ENCODE measurements at regions not wholly inside any gene's neighbourhood (a gene's known extent, or its start where the extent isn't known, plus 50 kb on each side); places are given as distances from the start of the nearest gene placed in this dataset.

GRCh38 chr1:29752141-29752540, 515.8 kb downstream of the PTPRU start:
- Histone ChIP-seq H3K27ac (ENCODE audit: low read length) (no peak overlapping the region), H3K4me3 (ENCODE audit: low read length) (no peak overlapping the region), H3K4me1 (ENCODE audit: control insufficient read depth, insufficient read depth, low read length) (no peaks in the 10 kb centered on the region), H3K9me3 (replicated peaks; ENCODE audit: control insufficient read depth, low read depth, low read length) (no peaks in the 10 kb centered on the region), H3K36me3 (ENCODE audit: control insufficient read depth, insufficient read depth, low read length) (no peaks in the 10 kb centered on the region), H3K27me3 (ENCODE audit: control insufficient read depth, insufficient read depth, low read length) (peaks cover 2% of the 10 kb centered on the region)
- WGBS (ENCODE audit: insufficient coverage), result 17% methylated on average over 7 of the region's 8 CpGs
- peak; percentile 6 for DNase-seq

- DNase-seq, result no peak
- no peaks in the 10 kb centered on the region for H3K4me1 ChIP-seq (ENCODE audit: control insufficient read depth, insufficient read depth, low read length)
Observed at GRCh38 chr1:29749024-29749945, 513.0 kb downstream of the PTPRU start.

DNA sequence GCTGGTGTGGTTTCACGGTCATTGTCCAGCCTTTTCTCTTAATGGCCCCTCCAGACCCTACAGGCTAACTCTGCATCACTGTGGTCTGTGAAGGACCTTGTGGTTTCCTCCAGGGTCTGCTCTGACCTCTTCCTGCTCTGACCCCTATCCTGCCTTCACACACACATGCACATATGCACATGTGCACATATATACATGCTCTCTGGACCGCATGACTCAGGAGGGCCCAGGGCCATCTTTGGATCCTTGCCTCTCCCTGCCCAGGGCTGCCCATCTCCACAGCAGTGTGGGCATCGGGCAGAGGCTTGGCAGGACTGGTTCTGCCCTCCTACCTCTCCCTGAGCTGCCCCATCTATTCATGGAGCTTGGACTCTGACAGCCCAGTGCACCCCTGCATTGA, 510.9 kb downstream of the PTPRU start:
- no peaks in the 10 kb centered on the region for H3K36me3 ChIP-seq (ENCODE audit: control insufficient read depth, insufficient read depth, low read length)
- H3K27me3 ChIP-seq (ENCODE audit: control insufficient read depth, insufficient read depth, low read length), result no peaks in the 10 kb centered on the region
- H3K4me1 ChIP-seq (ENCODE audit: control insufficient read depth, insufficient read depth, low read length), result no peaks in the 10 kb centered on the region
- WGBS (ENCODE audit: insufficient coverage), result 94% methylated on average over 3 of the region's 3 CpGs
- no peak overlapping the region for H3K27ac ChIP-seq (ENCODE audit: low read length)
- H3K9me3 ChIP-seq (replicated peaks; ENCODE audit: control insufficient read depth, low read depth, low read length), result no peaks in the 10 kb centered on the region
- H3K4me3 ChIP-seq (ENCODE audit: low read length), result no peak overlapping the region
- DNase-seq, result no peak

More at GRCh38 chr1:29749024-29749945, 513.0 kb downstream of the PTPRU start:
- H3K27me3 ChIP-seq (ENCODE audit: control insufficient read depth, insufficient read depth, low read length), result peaks cover 2% of the 10 kb centered on the region
- H3K36me3 ChIP-seq (ENCODE audit: control insufficient read depth, insufficient read depth, low read length), result no peaks in the 10 kb centered on the region
- no peak overlapping the region for H3K4me3 ChIP-seq (ENCODE audit: low read length)
- H3K9me3 ChIP-seq (replicated peaks; ENCODE audit: control insufficient read depth, low read depth, low read length), result no peaks in the 10 kb centered on the region
- no peak overlapping the region for H3K27ac ChIP-seq (ENCODE audit: low read length)
- WGBS (ENCODE audit: insufficient coverage), result 29% methylated on average over 2 of the region's 6 CpGs

GRCh38 chr1:29746076-29746665, 509.8 kb downstream of the PTPRU start:
- Histone ChIP-seq H3K27me3 (ENCODE audit: control insufficient read depth, insufficient read depth, low read length) (no peaks in the 10 kb centered on the region), H3K36me3 (ENCODE audit: control insufficient read depth, insufficient read depth, low read length) (no peaks in the 10 kb centered on the region), H3K4me1 (ENCODE audit: control insufficient read depth, insufficient read depth, low read length) (no peaks in the 10 kb centered on the region), H3K4me3 (ENCODE audit: low read length) (no peak overlapping the region), H3K9me3 (replicated peaks; ENCODE audit: control insufficient read depth, low read depth, low read length) (no peaks in the 10 kb centered on the region), H3K27ac (ENCODE audit: low read length) (no peak overlapping the region)
- 72% methylated on average over 4 of the region's 5 CpGs for WGBS (ENCODE audit: insufficient coverage)
- DNase-seq, result no peak

GRCh38 chr1:29744684-29745490, 508.6 kb downstream of the PTPRU start:
- no peaks in the 10 kb centered on the region for H3K9me3 ChIP-seq (replicated peaks; ENCODE audit: control insufficient read depth, low read depth, low read length)
- WGBS (ENCODE audit: insufficient coverage), result 84% methylated on average over 2 of the region's 6 CpGs
- no peaks in the 10 kb centered on the region for H3K4me1 ChIP-seq (ENCODE audit: control insufficient read depth, insufficient read depth, low read length)
- H3K27ac ChIP-seq (ENCODE audit: low read length), result no peak overlapping the region
- no peak for DNase-seq
- H3K4me3 ChIP-seq (ENCODE audit: low read length), result no peak overlapping the region
- H3K36me3 ChIP-seq (ENCODE audit: control insufficient read depth, insufficient read depth, low read length), result no peaks in the 10 kb centered on the region
- no peaks in the 10 kb centered on the region for H3K27me3 ChIP-seq (ENCODE audit: control insufficient read depth, insufficient read depth, low read length)

DNA sequence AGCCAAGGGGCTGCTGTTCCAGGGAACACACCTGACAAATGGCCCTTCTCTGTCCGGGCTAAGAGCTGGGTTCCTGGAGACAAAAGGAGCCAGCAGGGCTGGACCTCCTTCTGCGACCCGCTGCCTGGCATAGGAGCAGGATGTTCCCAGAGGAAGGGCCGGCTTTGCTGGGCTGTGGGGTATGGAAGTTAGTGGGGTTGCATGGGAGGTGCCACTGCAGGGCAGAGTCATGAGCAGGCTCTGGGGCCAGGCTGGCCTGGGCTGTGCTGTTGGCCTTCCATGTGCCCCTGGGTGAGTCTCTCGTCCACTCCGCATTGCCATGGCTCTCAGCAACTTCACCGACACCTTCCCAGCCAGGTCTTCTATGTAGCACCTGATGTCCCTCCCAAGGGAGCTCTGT, 507.6 kb downstream of the PTPRU start:
- no peaks in the 10 kb centered on the region for H3K9me3 ChIP-seq (replicated peaks; ENCODE audit: control insufficient read depth, low read depth, low read length)
- H3K36me3 ChIP-seq (ENCODE audit: control insufficient read depth, insufficient read depth, low read length), result no peaks in the 10 kb centered on the region
- DNase-seq, result no peak
- no peaks in the 10 kb centered on the region for H3K27me3 ChIP-seq (ENCODE audit: control insufficient read depth, insufficient read depth, low read length)
- H3K4me1 ChIP-seq (ENCODE audit: control insufficient read depth, insufficient read depth, low read length), result no peaks in the 10 kb centered on the region
- no peak overlapping the region for H3K4me3 ChIP-seq (ENCODE audit: low read length)
- no peak overlapping the region for H3K27ac ChIP-seq (ENCODE audit: low read length)
- WGBS (ENCODE audit: insufficient coverage), result 78% methylated on average over 6 of the region's 7 CpGs

- Histone ChIP-seq H3K4me3 (ENCODE audit: low read length) (no peak overlapping the region), H3K27me3 (ENCODE audit: control insufficient read depth, insufficient read depth, low read length) (no peaks in the 10 kb centered on the region), H3K36me3 (ENCODE audit: control insufficient read depth, insufficient read depth, low read length) (no peaks in the 10 kb centered on the region), H3K27ac (ENCODE audit: low read length) (no peak overlapping the region), H3K9me3 (replicated peaks; ENCODE audit: control insufficient read depth, low read depth, low read length) (no peaks in the 10 kb centered on the region), H3K4me1 (ENCODE audit: control insufficient read depth, insufficient read depth, low read length) (no peaks in the 10 kb centered on the region)
- 77% methylated on average over 4 of the region's 5 CpGs for WGBS (ENCODE audit: insufficient coverage)
- DNase-seq, result no peak
Observed at GRCh38 chr1:29743264-29743663, 506.9 kb downstream of the PTPRU start.

DNA sequence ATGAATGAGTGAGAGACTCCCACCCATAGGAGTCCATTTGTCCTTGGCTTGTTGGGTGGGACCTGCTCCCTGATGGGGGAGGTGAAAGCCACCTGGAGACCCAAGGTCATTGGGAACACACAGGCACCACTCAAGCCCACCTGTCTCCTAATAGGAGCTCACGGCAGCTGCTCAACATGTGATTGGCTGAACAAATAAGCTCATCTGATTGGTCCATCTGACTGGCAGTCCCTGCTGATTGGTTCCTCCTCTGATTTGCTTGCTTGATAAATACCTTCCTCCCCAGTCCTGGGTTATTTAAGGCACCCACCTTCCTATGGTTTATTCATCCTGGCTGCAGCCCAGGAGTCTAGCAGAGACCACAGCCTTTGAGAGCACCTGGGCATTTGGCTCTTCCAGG, 502.9 kb downstream of the PTPRU start:
- no peak for DNase-seq
- Histone ChIP-seq H3K27me3 (ENCODE audit: control insufficient read depth, insufficient read depth, low read length) (no peaks in the 10 kb centered on the region), H3K4me3 (ENCODE audit: low read length) (no peak overlapping the region), H3K4me1 (ENCODE audit: control insufficient read depth, insufficient read depth, low read length) (no peaks in the 10 kb centered on the region), H3K9me3 (replicated peaks; ENCODE audit: control insufficient read depth, low read depth, low read length) (no peaks in the 10 kb centered on the region), H3K36me3 (ENCODE audit: control insufficient read depth, insufficient read depth, low read length) (no peaks in the 10 kb centered on the region), H3K27ac (ENCODE audit: low read length) (no peak overlapping the region)
- WGBS (ENCODE audit: insufficient coverage), result 85% methylated on average over 1 of the region's 1 CpG

DNA sequence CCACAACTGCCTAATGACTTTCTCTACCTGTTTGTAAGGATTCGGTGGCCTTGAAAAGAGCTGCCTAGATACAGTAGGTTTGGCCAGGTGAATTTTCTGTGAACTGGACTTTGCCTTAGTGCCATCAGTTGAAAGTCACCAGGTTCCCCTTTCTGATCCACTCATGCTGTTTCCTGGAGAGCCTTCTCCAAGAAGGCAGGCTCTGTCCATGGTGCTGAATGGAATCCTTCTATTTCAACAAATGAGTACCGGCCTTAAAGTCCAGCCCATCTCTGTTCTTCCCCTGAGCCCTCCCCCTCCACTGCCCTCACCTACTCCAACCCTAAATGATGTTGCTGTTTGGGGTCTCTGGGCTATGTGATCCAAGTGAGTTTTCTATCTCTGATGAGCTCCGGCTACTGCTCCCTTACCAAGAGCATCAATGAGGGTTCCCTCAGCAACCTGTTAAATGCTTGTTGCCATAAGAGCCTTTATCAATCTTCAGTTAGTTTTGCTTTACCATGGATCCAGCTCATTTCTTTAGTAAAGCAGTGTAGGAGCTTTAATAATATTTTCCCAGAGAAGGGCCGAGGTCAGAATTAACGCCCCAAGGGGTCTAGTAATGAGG, 500.4 kb downstream of the PTPRU start:
- no CpG with 5 or more reads among the region's 5 CpGs for WGBS (ENCODE audit: insufficient coverage)
- Histone ChIP-seq H3K9me3 (replicated peaks; ENCODE audit: control insufficient read depth, low read depth, low read length) (no peaks in the 10 kb centered on the region), H3K36me3 (ENCODE audit: control insufficient read depth, insufficient read depth, low read length) (no peaks in the 10 kb centered on the region), H3K4me1 (ENCODE audit: control insufficient read depth, insufficient read depth, low read length) (no peaks in the 10 kb centered on the region), H3K4me3 (ENCODE audit: low read length) (no peak overlapping the region), H3K27me3 (ENCODE audit: control insufficient read depth, insufficient read depth, low read length) (no peaks in the 10 kb centered on the region), H3K27ac (ENCODE audit: low read length) (no peak overlapping the region)
- peak; percentile 73 for DNase-seq

DNA sequence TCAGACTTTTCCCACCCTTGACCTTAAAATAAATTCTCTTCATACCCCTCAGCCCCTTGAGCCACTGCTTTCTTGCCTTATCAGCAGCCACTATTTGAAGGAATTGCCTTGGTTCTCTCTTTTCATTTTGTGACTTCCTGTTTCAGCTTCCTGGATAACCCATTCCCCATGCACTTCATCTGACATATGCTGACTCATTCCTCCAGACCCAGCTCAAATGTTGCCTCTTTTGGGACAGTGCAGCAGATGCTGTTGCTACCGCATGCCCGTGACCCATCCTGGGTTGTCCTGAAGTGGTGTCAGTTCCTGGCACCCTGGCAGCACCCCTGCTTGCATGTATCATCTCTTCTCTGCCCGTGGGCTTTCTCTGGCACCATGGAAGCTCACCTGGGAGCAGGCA, 496.1 kb downstream of the PTPRU start:
- Histone ChIP-seq H3K4me1 (ENCODE audit: control insufficient read depth, insufficient read depth, low read length) (no peaks in the 10 kb centered on the region), H3K9me3 (replicated peaks; ENCODE audit: control insufficient read depth, low read depth, low read length) (no peaks in the 10 kb centered on the region), H3K36me3 (ENCODE audit: control insufficient read depth, insufficient read depth, low read length) (no peaks in the 10 kb centered on the region), H3K27me3 (ENCODE audit: control insufficient read depth, insufficient read depth, low read length) (no peaks in the 10 kb centered on the region), H3K27ac (ENCODE audit: low read length) (no peak overlapping the region), H3K4me3 (ENCODE audit: low read length) (no peak overlapping the region)
- WGBS (ENCODE audit: insufficient coverage), result 64% methylated on average over 3 of the region's 3 CpGs
- peak; percentile 12 for DNase-seq
